D721Med (cell line): ENCODE measurements at regions not wholly inside any gene's neighbourhood (a gene's known extent, or its start where the extent isn't known, plus 50 kb on each side); places are given as distances from the start of the nearest gene placed in this dataset.

Source experiments
- DNase-seq: peaks from one replicate; pipeline ENCODE4 v3.0.0; 2011; ENCODE audit warnings: low spot score; ENCODE audit not compliant: insufficient read length
- FAIRE-seq: peaks from 2 replicates; lab custom pipeline; 2011; peaks lifted over from hg19 to GRCh38; lab: Jason Lieb, UNC
- CTCF ChIP-seq: IDR thresholded peaks from 2 replicates; pipeline ENCODE4 v1.5.1; 2012; ENCODE audit warnings: mild to moderate bottlenecking, control low read depth; ENCODE audit not compliant: insufficient read depth; ENCODE audit errors: missing control alignments

- DNase-seq (peak; percentile 40), FAIRE-seq (no peak)
- TF ChIP-seq CTCF = peak; percentile 78
Observed at GRCh38 chr2:240232961-240233884, 92.8 kb upstream of the OTOS start.

GRCh38 chr2:240233885-240234502 is 93.5 kb upstream of the OTOS start:
- no peak for FAIRE-seq
- TF ChIP-seq CTCF = no peak
- DNase-seq = no peak

GRCh38 chr2:240234503-240234951 is 94.1 kb upstream of the OTOS start:
- FAIRE-seq = no peak
- TF ChIP-seq CTCF = no peak
- no peak for DNase-seq

GRCh38 chr2:240235149-240235803 is 94.8 kb upstream of the OTOS start:
- FAIRE-seq = no peak
- DNase-seq = no peak
- no peak for TF ChIP-seq CTCF

GRCh38 chr2:240235811-240236210 is 95.4 kb upstream of the OTOS start:
- FAIRE-seq (no peak), DNase-seq (no peak)
- no peak for TF ChIP-seq CTCF

- TF ChIP-seq CTCF = no peak
- FAIRE-seq (no peak), DNase-seq (no peak)
Observed at GRCh38 chr2:240236217-240237111, 96.0 kb upstream of the OTOS start.
